HG03354 (cell line): ENCODE measurements at regions not wholly inside any gene's neighbourhood (a gene's known extent, or its start where the extent isn't known, plus 50 kb on each side); places are given as distances from the start of the nearest gene placed in this dataset.

Source experiments
- ATAC-seq: cut with Tn5 transposase; IDR thresholded peaks from one replicate; pipeline ENCODE4 v1.9.1; 2021; ENCODE audit warnings: mild to moderate bottlenecking; ENCODE audit not compliant: unreplicated experiment, poor library complexity, severe bottlenecking

DNA sequence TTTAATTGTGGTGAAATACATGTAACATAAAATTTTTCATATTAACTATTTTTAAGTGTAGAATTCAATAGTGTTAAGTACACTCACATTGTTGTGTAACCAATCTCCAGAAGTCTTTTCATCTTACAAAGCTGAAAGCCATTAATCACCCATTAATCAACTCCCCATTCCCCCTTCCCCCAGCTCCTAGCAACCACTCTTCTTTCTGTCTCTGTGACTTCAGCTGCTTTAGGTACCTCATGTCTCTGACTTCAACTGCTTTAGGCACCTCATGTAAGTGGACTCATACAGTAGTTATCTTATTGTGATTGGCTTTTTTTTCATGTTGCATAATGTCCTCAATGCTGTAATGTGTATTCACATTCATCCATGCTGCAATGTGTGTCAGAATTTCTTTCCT, 150.8 kb upstream of the NTM start:
- ATAC-seq: no peak

DNA sequence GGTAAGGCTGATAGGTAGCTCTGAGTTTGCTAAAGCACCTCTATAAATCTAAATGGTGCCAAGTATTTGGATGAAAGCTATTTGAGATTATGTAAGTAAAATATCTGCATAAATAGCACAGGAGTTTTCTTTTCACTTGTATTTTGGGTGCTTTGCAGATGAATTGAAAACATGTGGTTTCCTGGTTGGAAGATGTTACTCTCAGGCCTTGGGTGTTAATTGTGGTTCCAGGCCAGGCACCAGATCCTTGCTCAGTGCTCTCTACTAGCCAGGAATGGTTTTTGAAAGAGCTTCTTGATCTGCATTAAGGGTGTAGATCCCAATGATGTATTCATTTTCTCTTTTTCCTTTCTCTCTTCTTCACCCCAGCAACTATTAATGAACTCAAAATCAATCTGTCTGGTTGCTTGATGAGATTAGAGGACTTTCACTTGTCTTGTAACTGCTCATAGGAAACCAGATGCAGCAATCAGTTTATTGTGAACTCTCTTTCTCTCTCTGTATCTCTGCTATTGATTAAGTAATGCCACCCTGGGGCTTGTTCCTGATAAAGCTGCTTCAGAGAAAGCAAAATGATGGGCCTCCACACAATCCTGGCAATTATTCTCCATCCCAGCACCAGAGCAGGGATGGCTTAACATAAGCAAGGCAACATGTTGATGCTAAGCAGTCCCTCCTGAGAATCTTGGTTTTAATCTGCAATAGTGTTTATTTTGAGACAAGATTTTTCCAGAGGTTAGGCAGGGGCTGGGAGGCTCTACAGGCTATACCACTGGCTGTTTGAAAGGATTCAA, 147.0 kb upstream of the NTM start:
- no peak for ATAC-seq

DNA sequence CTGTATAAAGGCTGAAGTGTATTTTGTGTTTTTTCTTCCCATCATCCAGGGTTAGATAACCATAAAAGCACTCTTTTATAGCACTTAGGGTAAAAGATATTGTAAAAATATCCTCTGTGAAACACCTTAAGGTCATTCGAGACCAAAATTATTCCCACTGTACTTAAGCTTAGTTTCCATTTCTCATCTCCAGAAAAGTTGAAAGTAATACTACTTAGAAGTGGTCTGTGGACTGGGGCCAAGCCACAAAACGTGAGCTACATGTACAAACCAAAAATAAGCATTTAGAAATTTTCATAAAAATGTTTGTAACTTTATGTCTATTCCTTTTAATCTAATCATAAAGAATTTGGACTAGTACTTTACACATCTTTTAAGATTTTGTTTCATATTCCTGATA, 142.0 kb upstream of the NTM start:
- ATAC-seq: no peak

- no peak for ATAC-seq
Observed at GRCh38 chr11:131229221-131229620, 141.2 kb upstream of the NTM start.

GRCh38 chr11:131231317-131231940, 139.0 kb upstream of the NTM start:
- ATAC-seq: no peak

DNA sequence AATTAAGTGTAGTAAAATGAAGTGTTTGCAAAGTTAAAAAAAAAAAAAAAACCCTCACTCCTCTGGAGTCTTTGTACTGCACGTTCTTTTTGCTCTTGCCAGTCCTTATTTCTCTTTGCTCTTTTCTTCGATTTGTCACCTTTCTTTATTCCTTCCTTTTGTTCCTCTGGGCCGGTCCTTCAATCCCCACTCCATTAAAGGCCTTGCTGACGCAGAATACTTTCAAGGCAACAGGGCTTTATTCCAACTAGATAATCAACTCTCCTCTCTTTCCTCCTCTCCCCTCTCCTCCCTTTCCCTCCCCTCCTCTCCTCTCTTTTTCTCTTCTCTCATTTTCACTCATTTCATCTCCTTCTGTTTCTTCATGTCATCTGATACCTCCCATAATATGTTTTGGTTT, 138.2 kb upstream of the NTM start:
- ATAC-seq: no peak

- no peak for ATAC-seq
Observed at GRCh38 chr11:131234221-131234620, 136.2 kb upstream of the NTM start.

- ATAC-seq: no peak
Observed at GRCh38 chr11:131235328-131236298, 134.8 kb upstream of the NTM start.

- no peak for ATAC-seq
Observed at GRCh38 chr11:131240421-131240820, 130.0 kb upstream of the NTM start.

GRCh38 chr11:131242476-131243000, 127.9 kb upstream of the NTM start:
- ATAC-seq: no peak

GRCh38 chr11:131246156-131246555, 124.3 kb upstream of the NTM start:
- no peak for ATAC-seq

DNA sequence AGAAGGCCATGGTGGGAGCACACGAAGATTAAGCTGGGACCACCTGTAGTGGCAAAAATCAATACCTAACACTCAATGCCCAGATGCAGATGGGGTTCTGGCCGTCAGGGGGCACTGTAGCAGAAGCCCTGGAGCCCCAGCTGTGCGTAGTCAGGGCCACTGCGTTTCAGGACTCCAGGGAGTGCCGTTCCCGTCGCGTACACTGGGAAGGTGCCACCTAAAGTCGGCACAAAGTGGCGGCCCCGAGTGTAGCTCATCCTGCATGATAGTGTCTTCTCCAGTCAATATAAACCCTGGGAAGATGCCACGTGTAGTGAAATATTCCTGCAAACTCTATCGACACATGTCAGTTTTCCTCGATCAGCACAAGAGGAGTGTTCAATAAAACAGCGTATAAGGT, 123.8 kb upstream of the NTM start:
- no peak for ATAC-seq

DNA sequence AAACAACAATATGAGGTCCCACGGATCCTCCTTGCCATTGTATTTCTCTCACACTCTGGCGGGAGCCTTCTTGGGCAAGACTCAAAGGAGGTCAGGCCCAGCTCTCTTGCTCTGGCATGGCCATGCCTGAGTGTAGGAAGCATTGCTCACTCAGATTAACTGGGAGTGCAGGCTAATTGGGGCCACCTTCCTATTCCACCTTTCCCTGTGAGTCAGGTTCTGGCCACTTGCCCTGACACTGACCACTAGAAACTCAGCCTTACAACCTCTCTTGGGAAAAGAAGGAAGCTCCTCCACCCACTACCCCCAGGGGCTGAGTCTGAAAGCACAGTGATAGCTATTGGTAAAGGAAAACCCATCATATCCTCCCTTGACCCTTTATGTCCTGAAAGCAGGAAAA, 121.8 kb upstream of the NTM start:
- no peak for ATAC-seq

- ATAC-seq: no peak
Observed at GRCh38 chr11:131253142-131253655, 117.2 kb upstream of the NTM start.

DNA sequence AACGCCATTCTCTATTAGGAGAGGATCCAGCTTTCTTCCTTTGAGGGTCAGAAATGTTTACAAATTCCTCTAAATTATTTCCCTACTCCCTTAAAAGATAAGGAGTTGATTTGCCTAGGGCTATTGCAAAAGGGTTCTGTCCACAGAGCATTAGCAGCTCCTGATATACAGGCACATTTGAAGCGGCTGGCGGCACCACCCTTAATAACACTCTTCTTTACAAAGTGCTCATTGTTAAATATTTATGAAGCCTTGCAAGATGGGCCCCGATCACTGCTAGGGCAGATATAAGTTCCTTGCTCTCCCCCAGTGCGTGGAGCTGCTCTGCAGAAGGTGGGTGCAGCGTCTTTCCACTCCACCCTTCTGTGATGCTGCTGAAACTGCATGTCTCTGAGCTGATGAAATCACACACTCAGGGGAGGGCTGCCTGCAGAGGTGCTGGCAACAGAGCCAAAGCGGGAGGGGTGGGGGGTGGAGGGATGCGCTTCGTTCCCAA, 116.7 kb upstream of the NTM start:
- no peak for ATAC-seq

DNA sequence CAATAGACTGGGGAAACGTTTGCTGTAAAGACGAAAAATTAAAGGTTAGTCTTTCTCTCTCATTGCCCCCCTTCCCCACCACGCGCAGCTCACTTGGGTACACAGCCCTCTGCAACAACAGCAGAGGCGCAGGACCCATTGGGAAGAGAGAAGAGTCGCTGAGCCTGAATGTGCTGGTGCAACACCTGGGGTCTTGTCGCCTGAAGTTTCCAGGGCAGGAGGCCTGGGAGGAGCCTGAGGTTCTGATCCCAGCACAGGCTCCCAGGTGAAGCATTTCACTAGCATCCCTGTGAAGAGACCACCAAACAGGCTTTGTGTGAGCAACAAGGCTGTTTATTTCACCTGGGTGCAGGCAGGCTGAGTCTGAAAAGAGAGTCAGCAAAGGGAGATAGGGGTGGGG, 116.2 kb upstream of the NTM start:
- no peak for ATAC-seq

DNA sequence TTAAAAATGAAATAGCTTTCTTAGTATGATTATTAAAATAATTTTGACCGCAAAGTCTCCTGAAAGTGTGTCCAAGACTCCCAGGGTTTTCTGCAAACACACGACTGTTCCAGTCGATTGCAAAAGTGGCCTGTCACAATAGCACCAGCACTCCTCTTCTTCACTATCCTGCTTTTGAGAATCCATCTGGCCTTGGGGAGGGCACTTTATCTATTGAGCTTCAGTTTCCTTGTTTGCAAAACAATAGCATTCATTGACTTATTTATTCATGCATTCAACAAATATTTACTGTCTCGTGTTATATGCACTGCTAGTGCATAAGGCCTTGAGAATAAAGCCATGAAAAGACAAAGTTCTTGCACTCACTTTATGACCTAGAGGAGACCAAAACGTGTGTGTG, 96.2 kb upstream of the NTM start:
- ATAC-seq: no peak

- ATAC-seq: no peak
Observed at GRCh38 chr11:131275580-131275979, 94.8 kb upstream of the NTM start.

- no peak for ATAC-seq
Observed at GRCh38 chr11:131278472-131278871, 91.9 kb upstream of the NTM start.
